ENCODE measurements at regions not wholly inside any gene's neighbourhood (a gene's known extent, or its start where the extent isn't known, plus 50 kb on each side); places are given as distances from the start of the nearest gene placed in this dataset.

DNA sequence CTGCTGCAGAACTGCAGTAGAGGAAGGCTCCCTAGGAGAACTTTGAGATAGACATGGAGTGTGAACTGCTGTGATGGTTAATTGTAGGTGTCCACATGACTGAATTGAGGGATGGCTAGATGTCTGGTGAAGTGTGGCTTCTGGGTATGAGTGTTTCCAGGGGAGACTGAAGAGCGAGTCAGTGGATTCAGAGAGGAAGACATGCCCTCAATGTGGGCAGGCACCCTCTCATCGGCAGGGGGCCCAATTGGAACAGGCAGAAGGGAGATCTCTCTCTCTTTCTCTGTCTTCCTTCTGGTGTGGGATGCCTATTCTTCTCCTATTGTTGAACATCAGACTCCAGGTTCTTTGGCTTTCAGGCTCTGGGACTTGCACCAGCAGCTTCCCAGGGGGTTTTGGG is 304.7 kb upstream of the GATB start:
- ChIA-PET CTCF (no interaction called here), POLR2A (no interaction called here)
- no peak overlapping the region for H3K4me3 ChIP-seq (ENCODE audit: low read depth, low read length)
- H3K36me3 ChIP-seq (ENCODE audit: control insufficient read depth, insufficient read depth, low read length), result no peaks in the 10 kb centered on the region
- TF ChIP-seq, protein P1, sequence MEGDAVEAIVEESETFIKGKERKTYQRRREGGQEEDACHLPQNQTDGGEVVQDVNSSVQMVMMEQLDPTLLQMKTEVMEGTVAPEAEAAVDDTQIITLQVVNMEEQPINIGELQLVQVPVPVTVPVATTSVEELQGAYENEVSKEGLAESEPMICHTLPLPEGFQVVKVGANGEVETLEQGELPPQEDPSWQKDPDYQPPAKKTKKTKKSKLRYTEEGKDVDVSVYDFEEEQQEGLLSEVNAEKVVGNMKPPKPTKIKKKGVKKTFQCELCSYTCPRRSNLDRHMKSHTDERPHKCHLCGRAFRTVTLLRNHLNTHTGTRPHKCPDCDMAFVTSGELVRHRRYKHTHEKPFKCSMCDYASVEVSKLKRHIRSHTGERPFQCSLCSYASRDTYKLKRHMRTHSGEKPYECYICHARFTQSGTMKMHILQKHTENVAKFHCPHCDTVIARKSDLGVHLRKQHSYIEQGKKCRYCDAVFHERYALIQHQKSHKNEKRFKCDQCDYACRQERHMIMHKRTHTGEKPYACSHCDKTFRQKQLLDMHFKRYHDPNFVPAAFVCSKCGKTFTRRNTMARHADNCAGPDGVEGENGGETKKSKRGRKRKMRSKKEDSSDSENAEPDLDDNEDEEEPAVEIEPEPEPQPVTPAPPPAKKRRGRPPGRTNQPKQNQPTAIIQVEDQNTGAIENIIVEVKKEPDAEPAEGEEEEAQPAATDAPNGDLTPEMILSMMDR (IDR thresholded peaks at IDR 0.05; ENCODE audit: insufficient read depth, low read depth, low read length), result no peak
- no peaks in the 10 kb centered on the region; the same call in 1 of the 2 replicates for H3K27me3 ChIP-seq (ENCODE audit: control insufficient read depth, insufficient read depth, low read length)
- DNase-seq (ENCODE audit: low read depth), result no peak

DNA sequence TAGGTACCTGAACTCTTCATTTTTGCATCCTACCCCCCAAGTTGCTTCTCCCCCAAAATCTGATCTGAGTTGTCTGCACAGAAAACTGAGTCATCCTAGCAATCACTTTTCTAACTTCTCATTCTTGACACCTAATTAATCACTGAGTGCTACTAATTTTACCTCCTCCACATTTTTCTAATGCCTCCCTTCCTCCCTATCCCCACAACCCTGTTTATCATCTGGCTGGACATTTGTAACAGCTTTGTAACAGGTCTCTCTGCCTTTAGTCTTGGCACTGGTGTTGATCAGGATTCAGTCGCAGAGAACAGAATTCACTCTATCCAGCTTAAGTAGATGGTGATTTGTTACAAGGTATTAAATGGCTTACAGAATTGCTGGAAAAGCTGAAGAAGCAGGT is 303.9 kb upstream of the GATB start:
- TF ChIP-seq, protein P1 (IDR thresholded peaks at IDR 0.05; ENCODE audit: insufficient read depth, low read depth, low read length), result no peak
- CTCF ChIA-PET, result interaction anchor here (0.7 to 1.5 kb wide), 3 partner anchors 13 to 327 kb away, joined by 3 to 4 read pairs (median 3); no protein-coding TSS in a partner anchor
- Histone ChIP-seq H3K4me3 (ENCODE audit: low read depth, low read length) (no peak overlapping the region), H3K36me3 (ENCODE audit: control insufficient read depth, insufficient read depth, low read length) (no peaks in the 10 kb centered on the region), H3K27me3 (ENCODE audit: control insufficient read depth, insufficient read depth, low read length) (no peaks in the 10 kb centered on the region; the same call in 1 of the 2 replicates)
- POLR2A ChIA-PET, result no interaction called here
- DNase-seq (ENCODE audit: low read depth), result no peak

DNA sequence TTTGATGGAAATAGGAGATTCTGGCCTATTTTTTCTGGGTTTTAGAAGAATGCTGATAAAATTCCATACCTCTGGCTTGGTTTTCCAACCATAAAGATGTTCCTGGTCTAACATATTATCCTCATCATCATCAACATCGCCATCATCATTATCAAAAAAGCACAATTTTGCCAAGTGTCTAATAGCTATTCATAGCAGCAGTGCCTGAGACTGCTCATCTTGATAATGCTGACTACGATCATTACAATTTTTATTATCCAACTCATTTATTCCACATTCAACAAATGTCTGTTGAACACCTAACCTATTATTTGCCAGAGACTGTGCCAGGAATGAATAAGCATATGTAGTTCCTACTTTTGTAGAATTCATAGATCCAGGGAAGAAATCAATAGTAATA is 303.5 kb upstream of the GATB start:
- no peak for DNase-seq (ENCODE audit: low read depth)

DNA sequence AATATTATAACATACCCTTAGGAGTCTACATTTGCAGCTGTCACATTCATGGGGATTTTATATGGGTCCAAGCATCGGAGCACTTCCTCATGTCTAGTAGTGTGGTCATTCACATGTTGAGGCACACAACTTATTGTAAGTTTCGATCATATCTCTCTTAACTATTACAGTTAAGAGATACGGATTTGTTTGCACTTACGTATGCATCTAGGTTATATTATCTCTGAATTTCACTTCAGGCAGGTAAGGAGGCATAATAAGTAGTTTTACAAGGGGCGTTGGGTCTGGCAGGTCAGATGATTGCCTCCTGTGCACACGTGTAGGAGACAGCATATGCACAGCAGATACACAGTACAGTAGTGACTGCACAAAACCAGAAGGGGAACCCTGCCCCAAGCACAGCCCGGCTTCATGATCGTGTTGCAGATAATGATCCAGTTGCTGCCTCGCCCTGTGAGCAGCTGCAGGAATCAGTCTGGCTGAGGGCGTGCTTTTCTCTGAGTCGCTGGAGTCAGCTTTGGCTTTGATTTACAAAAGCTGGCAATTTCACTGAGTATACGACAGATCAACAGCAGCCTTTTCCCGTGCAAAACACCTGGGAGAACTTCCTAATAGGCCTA is 302.9 kb upstream of the GATB start:
- no peak for DNase-seq (ENCODE audit: low read depth)
- POLR2A ChIA-PET, result no interaction called here
- Histone ChIP-seq H3K4me3 (ENCODE audit: low read depth, low read length) (no peak overlapping the region), H3K27me3 (ENCODE audit: control insufficient read depth, insufficient read depth, low read length) (no peaks in the 10 kb centered on the region; the same call in 1 of the 2 replicates), H3K36me3 (ENCODE audit: control insufficient read depth, insufficient read depth, low read length) (no peaks in the 10 kb centered on the region)
- TF ChIP-seq, protein P1 (IDR thresholded peaks at IDR 0.05; ENCODE audit: insufficient read depth, low read depth, low read length), result peak; percentile 32; the same call in 1 of the 2 replicates
- CTCF ChIA-PET, result interaction anchor here (1.5 kb wide), 1 partner anchor 13 kb away, joined by 3 read pairs; no protein-coding TSS in a partner anchor

More for the DNA sequence above, 303.5 kb upstream of the GATB start:
- ChIA-PET POLR2A (no interaction called here), CTCF (interaction anchor here (0.7 to 1.5 kb wide), 2 partner anchors 14 to 327 kb away, joined by 3 to 4 read pairs; no protein-coding TSS in a partner anchor)
- Histone ChIP-seq H3K27me3 (ENCODE audit: control insufficient read depth, insufficient read depth, low read length) (no peaks in the 10 kb centered on the region; the same call in 1 of the 2 replicates), H3K4me3 (ENCODE audit: low read depth, low read length) (no peak overlapping the region), H3K36me3 (ENCODE audit: control insufficient read depth, insufficient read depth, low read length) (no peaks in the 10 kb centered on the region)
- TF ChIP-seq, protein P1 (IDR thresholded peaks at IDR 0.05; ENCODE audit: insufficient read depth, low read depth, low read length), result no peak

DNA sequence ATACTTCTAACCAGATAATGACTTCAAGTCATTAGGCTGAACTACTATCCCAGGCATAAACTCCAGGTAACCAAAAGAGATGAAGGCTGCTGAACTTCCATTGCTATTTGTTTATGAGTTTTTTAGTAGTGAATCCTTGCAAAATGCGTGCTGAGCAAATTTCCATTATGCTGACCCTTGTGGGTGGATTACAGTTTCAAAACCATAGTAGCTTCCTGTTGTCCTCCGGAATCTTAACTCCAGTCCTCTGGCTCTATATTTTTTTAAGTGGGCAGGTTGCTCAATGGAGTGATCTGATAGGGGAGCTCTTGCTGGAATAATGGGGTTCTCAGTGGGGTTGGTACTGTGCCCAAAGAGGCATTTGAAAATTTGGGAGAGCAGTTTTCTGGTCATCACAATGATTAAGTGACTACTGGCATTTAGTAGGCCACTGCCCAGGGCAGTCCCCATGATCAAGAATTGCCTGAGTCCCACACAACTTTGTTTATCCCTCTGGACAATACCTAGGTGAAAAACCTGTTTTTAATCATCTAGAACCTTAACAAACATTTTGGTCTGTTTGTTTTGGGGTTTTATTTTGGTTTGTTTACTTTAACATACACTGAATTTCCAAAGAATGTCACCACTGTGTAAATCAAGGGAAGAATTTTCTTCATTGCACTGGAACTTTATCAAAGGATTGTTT is 302.3 kb upstream of the GATB start:
- no peak for DNase-seq (ENCODE audit: low read depth)

More for the DNA sequence above, 302.3 kb upstream of the GATB start:
- ChIA-PET POLR2A (no interaction called here), CTCF (no interaction called here)
- Histone ChIP-seq H3K36me3 (ENCODE audit: control insufficient read depth, insufficient read depth, low read length) (no peaks in the 10 kb centered on the region), H3K27me3 (ENCODE audit: control insufficient read depth, insufficient read depth, low read length) (no peaks in the 10 kb centered on the region; the same call in 1 of the 2 replicates), H3K4me3 (ENCODE audit: low read depth, low read length) (no peak overlapping the region)
- TF ChIP-seq, protein P1 (IDR thresholded peaks at IDR 0.05; ENCODE audit: insufficient read depth, low read depth, low read length), result no peak

Measured in BJ (cell line).